NCI-H345 treated with DMSO at 0.1 percent for 48 hours (cell line): ENCODE measurements at regions not wholly inside any gene's neighbourhood (a gene's known extent, or its start where the extent isn't known, plus 50 kb on each side); places are given as distances from the start of the nearest gene placed in this dataset.

Source experiments
- DNase-seq: peaks from one replicate; lab custom pipeline; 2025; ENCODE audit not compliant: unreplicated experiment; lab: John Stamatoyannopoulos, UW

GRCh38 chr2:59892398-59892797 is 661.1 kb downstream of the BCL11A start:
- no peak for DNase-seq

GRCh38 chr2:59889305-59889704 is 664.1 kb downstream of the BCL11A start:
- no peak for DNase-seq

- no peak for DNase-seq
Observed at GRCh38 chr2:59888706-59889105, 664.7 kb downstream of the BCL11A start.

- no peak for DNase-seq
Observed at GRCh38 chr2:59888015-59888414, 665.4 kb downstream of the BCL11A start.

- no peak for DNase-seq
Observed at GRCh38 chr2:59887366-59887765, 666.1 kb downstream of the BCL11A start.

- DNase-seq = no peak
Observed at GRCh38 chr2:59886759-59887158, 666.7 kb downstream of the BCL11A start.

- no peak for DNase-seq
Observed at GRCh38 chr2:59885541-59885940, 667.9 kb downstream of the BCL11A start.

- no peak for DNase-seq
Observed at GRCh38 chr2:59884166-59884565, 669.3 kb downstream of the BCL11A start.

- DNase-seq = no peak
Observed at GRCh38 chr2:59882822-59883221, 670.6 kb downstream of the BCL11A start.

GRCh38 chr2:59882279-59882678 is 671.2 kb downstream of the BCL11A start:
- DNase-seq = no peak

- DNase-seq = no peak
Observed at GRCh38 chr2:59881218-59881617, 672.2 kb downstream of the BCL11A start.

- no peak for DNase-seq
Observed at GRCh38 chr2:59879700-59880131, 673.7 kb downstream of the BCL11A start.

GRCh38 chr2:59875836-59876235 is 677.6 kb downstream of the BCL11A start:
- no peak for DNase-seq

GRCh38 chr2:59874971-59875755 is 678.3 kb downstream of the BCL11A start:
- no peak for DNase-seq

- no peak for DNase-seq
Observed at GRCh38 chr2:59874361-59874760, 679.1 kb downstream of the BCL11A start.

- no peak for DNase-seq
Observed at GRCh38 chr2:59871830-59872229, 681.6 kb downstream of the BCL11A start.

GRCh38 chr2:59868981-59869380 is 684.5 kb downstream of the BCL11A start:
- DNase-seq = no peak

GRCh38 chr2:59866436-59866835 is 687.0 kb downstream of the BCL11A start:
- no peak for DNase-seq

GRCh38 chr2:59858540-59858939 is 694.9 kb downstream of the BCL11A start:
- DNase-seq = no peak

GRCh38 chr2:59857109-59857508 is 696.3 kb downstream of the BCL11A start:
- DNase-seq = no peak

- DNase-seq = no peak
Observed at GRCh38 chr2:59856391-59856790, 697.1 kb downstream of the BCL11A start.

GRCh38 chr2:59853032-59853431 is 700.4 kb downstream of the BCL11A start:
- DNase-seq = no peak

- no peak for DNase-seq
Observed at GRCh38 chr2:59851836-59852475, 701.5 kb downstream of the BCL11A start.
